ENCODE measurements at regions not wholly inside any gene's neighbourhood (a gene's known extent, or its start where the extent isn't known, plus 50 kb on each side); places are given as distances from the start of the nearest gene placed in this dataset.

- H3K4me3 Mint-ChIP-seq = no peak overlapping the region
- no peaks in the 10 kb centered on the region for H3K4me1 Mint-ChIP-seq (ENCODE audit: low read depth)
- no peaks in the 10 kb centered on the region for H3K27me3 Mint-ChIP-seq (ENCODE audit: low read depth)
- no peaks in the 10 kb centered on the region for H3K36me3 Mint-ChIP-seq (ENCODE audit: low read depth)
- DNase-seq (ENCODE audit: low spot score) = no peak
- no peaks in the 10 kb centered on the region for H3K9me3 Mint-ChIP-seq
- H3K27ac Mint-ChIP-seq = no peak overlapping the region
These were observed 511.2 kb downstream of the USP25 start for GRCh38 chr21:16241016-16241415.

DNA sequence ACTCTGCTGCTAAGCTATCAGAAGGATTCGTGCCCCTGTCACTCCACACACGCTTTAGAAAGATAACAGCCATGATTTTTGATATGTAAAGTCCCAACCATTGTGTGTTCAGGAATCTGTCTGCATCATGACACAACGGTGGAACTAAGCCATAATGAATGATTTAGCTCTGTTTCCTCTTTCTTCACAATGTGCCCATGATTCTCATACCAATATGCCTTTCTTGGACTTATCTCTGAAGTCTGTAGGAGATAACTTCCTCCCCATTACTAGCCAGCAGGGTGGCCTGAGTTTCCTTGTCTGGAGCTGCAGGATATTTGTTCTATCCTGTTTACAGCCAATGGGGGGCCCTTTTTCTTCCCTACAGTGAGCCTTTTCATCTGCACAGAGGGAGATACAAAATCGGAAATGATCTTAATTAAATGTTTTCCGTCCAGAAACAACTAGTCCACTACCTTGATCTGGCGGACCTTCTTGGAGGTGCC lies 511.7 kb downstream of the USP25 start:
- no peaks in the 10 kb centered on the region for H3K9me3 Mint-ChIP-seq
- H3K4me3 Mint-ChIP-seq = no peak overlapping the region
- H3K4me1 Mint-ChIP-seq (ENCODE audit: low read depth) = no peaks in the 10 kb centered on the region
- H3K27me3 Mint-ChIP-seq (ENCODE audit: low read depth) = no peaks in the 10 kb centered on the region
- H3K36me3 Mint-ChIP-seq (ENCODE audit: low read depth) = no peaks in the 10 kb centered on the region
- H3K27ac Mint-ChIP-seq = no peak overlapping the region
- no peak for DNase-seq (ENCODE audit: low spot score)

DNA sequence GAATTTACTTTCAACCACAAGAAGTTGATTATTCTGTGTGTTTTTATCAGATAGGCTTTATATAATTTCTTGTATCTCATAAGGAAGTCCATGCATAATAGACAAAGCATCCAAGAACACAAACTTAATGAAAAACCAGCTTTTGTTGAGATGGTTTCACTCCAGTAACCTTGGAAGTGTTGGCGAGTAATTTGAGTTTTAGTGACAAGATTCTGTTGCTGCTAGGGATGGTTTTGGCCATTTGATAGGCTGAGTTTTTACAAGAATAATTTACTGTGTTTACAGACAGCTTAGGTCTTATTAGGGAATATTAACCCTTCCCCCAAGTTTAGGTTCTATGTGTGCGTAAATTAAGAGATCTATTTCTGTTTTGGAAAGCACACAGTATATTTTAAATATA lies 513.6 kb downstream of the USP25 start:
- H3K4me3 Mint-ChIP-seq = no peak overlapping the region
- H3K27ac Mint-ChIP-seq = no peak overlapping the region
- no peak for DNase-seq (ENCODE audit: low spot score)
- H3K9me3 Mint-ChIP-seq = no peaks in the 10 kb centered on the region
- H3K4me1 Mint-ChIP-seq (ENCODE audit: low read depth) = no peaks in the 10 kb centered on the region
- no peaks in the 10 kb centered on the region for H3K27me3 Mint-ChIP-seq (ENCODE audit: low read depth)
- no peaks in the 10 kb centered on the region for H3K36me3 Mint-ChIP-seq (ENCODE audit: low read depth)

GRCh38 chr21:16248705-16249104 lies 518.9 kb downstream of the USP25 start:
- no peak for DNase-seq (ENCODE audit: low spot score)
- no peaks in the 10 kb centered on the region for H3K9me3 Mint-ChIP-seq
- no peak overlapping the region for H3K4me3 Mint-ChIP-seq
- H3K27ac Mint-ChIP-seq = no peak overlapping the region
- H3K4me1 Mint-ChIP-seq (ENCODE audit: low read depth) = no peaks in the 10 kb centered on the region
- no peaks in the 10 kb centered on the region for H3K36me3 Mint-ChIP-seq (ENCODE audit: low read depth)
- no peaks in the 10 kb centered on the region for H3K27me3 Mint-ChIP-seq (ENCODE audit: low read depth)

GRCh38 chr21:16250273-16250672 lies 520.5 kb downstream of the USP25 start:
- H3K9me3 Mint-ChIP-seq = no peaks in the 10 kb centered on the region
- no peaks in the 10 kb centered on the region for H3K4me1 Mint-ChIP-seq (ENCODE audit: low read depth)
- no peaks in the 10 kb centered on the region for H3K36me3 Mint-ChIP-seq (ENCODE audit: low read depth)
- DNase-seq (ENCODE audit: low spot score) = no peak
- H3K4me3 Mint-ChIP-seq = no peak overlapping the region
- H3K27ac Mint-ChIP-seq = no peak overlapping the region
- H3K27me3 Mint-ChIP-seq (ENCODE audit: low read depth) = no peaks in the 10 kb centered on the region

DNA sequence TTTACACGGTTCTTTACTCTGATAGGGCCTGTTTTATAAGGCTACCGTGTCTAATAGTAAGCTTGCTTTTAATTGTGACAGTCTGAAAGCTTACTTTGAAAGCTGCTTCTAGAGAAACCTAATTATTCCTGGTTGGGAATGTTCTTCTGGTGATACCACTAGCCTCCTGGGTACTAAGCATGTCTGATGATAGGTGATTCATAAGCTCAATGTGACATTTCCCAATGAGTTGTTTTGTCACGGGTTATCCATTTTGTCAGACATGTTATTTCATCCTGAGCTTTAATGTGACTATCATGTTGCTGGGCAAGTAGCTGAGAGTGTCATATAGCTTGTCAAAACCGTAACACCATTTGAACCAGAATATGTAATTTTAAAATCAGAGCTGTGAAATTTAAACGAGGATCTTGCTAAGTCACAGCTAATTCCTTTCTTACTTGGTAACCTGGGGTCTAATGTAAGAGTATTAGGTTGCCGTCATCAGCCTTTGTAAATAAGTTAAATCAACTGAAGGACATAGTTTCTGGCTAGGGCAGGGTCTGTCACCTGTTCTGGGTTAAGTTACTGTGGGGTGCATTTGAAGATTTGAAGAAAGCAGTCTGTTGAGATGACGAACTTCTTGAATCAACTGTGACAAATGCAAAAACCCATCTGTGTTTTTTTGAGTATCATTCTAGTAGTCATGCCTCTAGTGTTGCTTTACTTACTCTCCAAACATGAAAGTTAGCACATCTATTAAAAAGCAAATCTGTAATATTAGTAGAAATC lies 529.2 kb downstream of the USP25 start:
- Mint-ChIP-seq H3K36me3 (ENCODE audit: low read depth) (no peaks in the 10 kb centered on the region), H3K27ac (no peak overlapping the region)

DNA sequence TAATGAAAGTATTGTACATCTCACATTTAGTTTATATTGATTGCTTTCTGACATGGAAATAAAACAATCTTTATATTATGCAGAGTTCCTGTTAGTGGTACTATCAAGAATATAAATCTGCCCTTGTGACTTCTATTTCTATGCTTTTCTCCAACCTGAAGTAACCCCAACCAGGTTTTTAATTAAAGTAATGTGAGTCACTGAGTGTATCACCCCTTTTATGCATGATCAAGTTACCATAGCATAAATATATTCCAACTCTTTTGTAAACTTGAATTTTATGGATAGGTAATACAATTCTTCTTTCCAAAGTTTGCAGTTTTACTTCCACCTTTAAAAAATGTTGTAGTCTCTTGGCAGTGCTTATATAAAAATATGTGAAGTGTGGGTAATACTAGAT lies 532.3 kb downstream of the USP25 start:
- no peaks in the 10 kb centered on the region for H3K36me3 Mint-ChIP-seq (ENCODE audit: low read depth)
- no peaks in the 10 kb centered on the region for H3K4me1 Mint-ChIP-seq (ENCODE audit: low read depth)
- no peak overlapping the region for H3K4me3 Mint-ChIP-seq
- H3K27ac Mint-ChIP-seq = no peak overlapping the region
- DNase-seq (ENCODE audit: low spot score) = no peak
- no peaks in the 10 kb centered on the region for H3K9me3 Mint-ChIP-seq
- H3K27me3 Mint-ChIP-seq (ENCODE audit: low read depth) = no peaks in the 10 kb centered on the region

More for the DNA sequence above, 529.2 kb downstream of the USP25 start:
- Mint-ChIP-seq H3K27me3 (ENCODE audit: low read depth) (no peaks in the 10 kb centered on the region), H3K4me1 (ENCODE audit: low read depth) (no peaks in the 10 kb centered on the region), H3K9me3 (no peaks in the 10 kb centered on the region), H3K4me3 (no peak overlapping the region)
- no peak for DNase-seq (ENCODE audit: low spot score)

- H3K27me3 Mint-ChIP-seq (ENCODE audit: low read depth) = no peaks in the 10 kb centered on the region
- H3K4me3 Mint-ChIP-seq = no peak overlapping the region
- DNase-seq (ENCODE audit: low spot score) = no peak
- H3K27ac Mint-ChIP-seq = no peak overlapping the region
- H3K36me3 Mint-ChIP-seq (ENCODE audit: low read depth) = no peaks in the 10 kb centered on the region
- no peaks in the 10 kb centered on the region for H3K9me3 Mint-ChIP-seq
- H3K4me1 Mint-ChIP-seq (ENCODE audit: low read depth) = no peaks in the 10 kb centered on the region
These were observed 534.5 kb downstream of the USP25 start for GRCh38 chr21:16264319-16264718.

DNA sequence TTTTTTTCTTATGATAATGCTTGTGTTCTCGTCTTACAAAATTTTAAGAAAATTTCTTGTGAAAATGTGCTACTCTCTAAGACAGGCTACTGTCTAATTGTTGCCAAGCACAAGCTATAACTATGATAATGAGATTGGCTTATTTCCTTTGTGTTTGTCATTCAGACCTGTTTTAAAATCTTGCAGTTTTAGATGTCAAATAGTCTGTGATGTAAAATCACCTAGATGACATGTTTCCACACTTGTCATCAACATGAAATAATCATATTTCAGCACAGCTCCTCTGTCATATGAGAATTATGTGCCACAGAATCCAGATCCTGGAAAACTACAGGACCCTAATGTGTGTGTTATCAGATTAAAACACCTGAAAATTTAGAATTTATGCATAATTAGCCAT lies 539.7 kb downstream of the USP25 start:
- Mint-ChIP-seq H3K9me3 (no peaks in the 10 kb centered on the region), H3K27ac (no peak overlapping the region)

GRCh38 chr21:16279731-16280581 lies 550.2 kb downstream of the USP25 start:
- H3K9me3 Mint-ChIP-seq = no peaks in the 10 kb centered on the region
- H3K27me3 Mint-ChIP-seq (ENCODE audit: low read depth) = no peaks in the 10 kb centered on the region
- no peak overlapping the region for H3K27ac Mint-ChIP-seq
- H3K4me3 Mint-ChIP-seq = no peak overlapping the region
- DNase-seq (ENCODE audit: low spot score) = no peak
- H3K36me3 Mint-ChIP-seq (ENCODE audit: low read depth) = no peaks in the 10 kb centered on the region
- H3K4me1 Mint-ChIP-seq (ENCODE audit: low read depth) = no peaks in the 10 kb centered on the region

More for the DNA sequence above, 539.7 kb downstream of the USP25 start:
- H3K4me3 Mint-ChIP-seq = no peak overlapping the region
- no peaks in the 10 kb centered on the region for H3K36me3 Mint-ChIP-seq (ENCODE audit: low read depth)
- no peaks in the 10 kb centered on the region for H3K4me1 Mint-ChIP-seq (ENCODE audit: low read depth)
- no peak for DNase-seq (ENCODE audit: low spot score)
- H3K27me3 Mint-ChIP-seq (ENCODE audit: low read depth) = no peaks in the 10 kb centered on the region

DNA sequence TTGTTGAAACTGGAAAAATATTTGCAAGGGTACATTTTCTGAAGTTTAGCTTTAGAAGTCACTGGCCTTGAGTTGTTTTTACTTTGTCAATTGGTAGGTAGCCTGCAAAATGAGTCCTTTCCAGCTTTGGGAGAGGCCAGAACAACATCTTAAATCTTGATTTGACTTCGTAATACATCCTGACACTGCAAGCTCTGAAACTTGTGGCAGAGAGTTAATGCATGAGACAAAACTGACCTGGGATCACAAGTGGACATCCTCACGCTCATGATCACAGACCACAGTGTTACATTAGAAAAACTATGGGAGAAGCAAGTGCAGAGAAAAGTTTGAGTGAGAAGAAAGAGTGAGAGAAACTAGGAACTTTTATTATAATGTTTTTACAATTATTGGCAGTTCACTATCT lies 550.9 kb downstream of the USP25 start:
- no peaks in the 10 kb centered on the region for H3K36me3 Mint-ChIP-seq (ENCODE audit: low read depth)

DNA sequence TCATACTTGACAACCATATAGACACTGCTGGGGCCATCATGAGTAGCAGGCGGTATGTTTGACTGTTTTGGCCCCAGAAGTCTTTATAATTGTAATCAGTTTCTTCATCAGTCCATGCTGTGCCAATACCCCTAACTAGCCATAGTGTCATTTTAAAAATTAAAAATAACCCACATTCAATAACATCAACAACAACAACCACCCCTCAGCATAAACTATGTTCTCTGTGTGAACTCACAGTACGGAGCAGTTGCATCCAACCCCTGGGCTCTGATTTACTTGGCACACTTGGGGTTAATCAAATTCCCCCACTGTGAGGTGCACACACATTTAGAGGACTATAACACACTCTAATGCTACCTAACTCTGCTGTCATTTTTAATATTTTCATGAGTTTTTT lies 553.7 kb downstream of the USP25 start:
- Mint-ChIP-seq H3K27me3 (ENCODE audit: low read depth) (no peaks in the 10 kb centered on the region), H3K27ac (no peak overlapping the region), H3K4me1 (ENCODE audit: low read depth) (no peaks in the 10 kb centered on the region), H3K9me3 (no peaks in the 10 kb centered on the region), H3K36me3 (ENCODE audit: low read depth) (no peaks in the 10 kb centered on the region), H3K4me3 (no peak overlapping the region)
- DNase-seq (ENCODE audit: low spot score) = no peak

More for the DNA sequence above, 550.9 kb downstream of the USP25 start:
- Mint-ChIP-seq H3K27ac (no peak overlapping the region), H3K4me1 (ENCODE audit: low read depth) (no peaks in the 10 kb centered on the region), H3K4me3 (no peak overlapping the region), H3K9me3 (no peaks in the 10 kb centered on the region), H3K27me3 (ENCODE audit: low read depth) (no peaks in the 10 kb centered on the region)
- no peak for DNase-seq (ENCODE audit: low spot score)

GRCh38 chr21:16285605-16286126 lies 555.9 kb downstream of the USP25 start:
- no peak overlapping the region for H3K4me3 Mint-ChIP-seq
- no peaks in the 10 kb centered on the region for H3K36me3 Mint-ChIP-seq (ENCODE audit: low read depth)
- no peak for DNase-seq (ENCODE audit: low spot score)
- H3K27ac Mint-ChIP-seq = no peak overlapping the region
- H3K4me1 Mint-ChIP-seq (ENCODE audit: low read depth) = no peaks in the 10 kb centered on the region
- H3K9me3 Mint-ChIP-seq = no peaks in the 10 kb centered on the region
- no peaks in the 10 kb centered on the region for H3K27me3 Mint-ChIP-seq (ENCODE audit: low read depth)

DNA sequence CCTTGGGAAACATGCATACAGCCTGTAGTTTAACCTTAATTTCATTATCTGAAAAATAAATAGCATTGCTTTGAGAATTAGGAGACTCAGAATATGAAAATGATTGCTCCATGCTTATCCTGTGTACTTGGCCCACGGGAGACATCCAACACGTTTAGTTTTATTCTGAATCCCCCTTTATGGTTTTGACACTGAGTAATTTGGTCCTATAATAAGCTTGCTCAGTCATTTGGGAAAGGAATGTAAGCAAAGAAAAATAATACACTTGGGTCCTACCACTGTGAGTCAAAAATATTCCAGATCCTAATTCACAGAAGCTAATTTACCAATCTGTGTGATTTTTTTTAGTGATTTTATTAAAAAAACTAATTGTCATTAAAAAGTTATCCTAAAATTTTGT lies 557.3 kb downstream of the USP25 start:
- DNase-seq (ENCODE audit: low spot score) = no peak
- H3K27me3 Mint-ChIP-seq (ENCODE audit: low read depth) = no peaks in the 10 kb centered on the region
- H3K4me3 Mint-ChIP-seq = no peak overlapping the region
- H3K9me3 Mint-ChIP-seq = no peaks in the 10 kb centered on the region
- no peak overlapping the region for H3K27ac Mint-ChIP-seq
- H3K36me3 Mint-ChIP-seq (ENCODE audit: low read depth) = no peaks in the 10 kb centered on the region
- no peaks in the 10 kb centered on the region for H3K4me1 Mint-ChIP-seq (ENCODE audit: low read depth)
